Fibroblast of villous mesenchyme (primary cell): ENCODE measurements at regions not wholly inside any gene's neighbourhood (a gene's known extent, or its start where the extent isn't known, plus 50 kb on each side); places are given as distances from the start of the nearest gene placed in this dataset.

Source experiments
- DNase-seq: peaks from one replicate; pipeline ENCODE4 v3.0.0-alpha.2; 2010; ENCODE audit warnings: low read depth
- H3K4me3 ChIP-seq: 2 replicates; pipeline ENCODE4 v1.5.1; 2011; ENCODE audit warnings: low read depth, mild to moderate bottlenecking, low read length
- TF ChIP-seq, protein P1 (sequence below): IDR thresholded peaks from 2 replicates; pipeline ENCODE4 v1.5.1; 2012; ENCODE audit warnings: low read depth, mild to moderate bottlenecking, low read length; ENCODE audit not compliant: insufficient read depth

DNA sequence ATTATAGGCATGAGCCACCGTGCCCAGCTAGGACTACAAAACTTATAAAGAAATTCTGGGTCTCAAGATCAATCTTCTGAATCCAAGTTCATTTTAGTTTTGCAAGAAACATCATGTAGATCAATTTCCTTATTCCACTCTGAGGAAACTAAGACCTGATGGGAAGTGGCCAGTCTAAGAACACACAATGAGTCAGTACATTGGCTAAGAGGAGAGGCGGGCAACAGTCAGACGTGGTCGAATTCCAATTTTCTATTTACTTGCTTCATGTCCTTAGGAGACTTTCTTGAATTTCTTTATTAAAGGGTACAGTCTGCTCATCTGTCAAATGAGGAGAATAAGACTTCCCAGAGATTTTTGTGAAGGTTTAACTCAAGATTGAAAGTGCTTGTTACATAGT lies 432.1 kb upstream of the BRINP1 start:
- DNase-seq, result no peak
- H3K4me3 ChIP-seq, result no peak overlapping the region
- TF ChIP-seq, protein P1, sequence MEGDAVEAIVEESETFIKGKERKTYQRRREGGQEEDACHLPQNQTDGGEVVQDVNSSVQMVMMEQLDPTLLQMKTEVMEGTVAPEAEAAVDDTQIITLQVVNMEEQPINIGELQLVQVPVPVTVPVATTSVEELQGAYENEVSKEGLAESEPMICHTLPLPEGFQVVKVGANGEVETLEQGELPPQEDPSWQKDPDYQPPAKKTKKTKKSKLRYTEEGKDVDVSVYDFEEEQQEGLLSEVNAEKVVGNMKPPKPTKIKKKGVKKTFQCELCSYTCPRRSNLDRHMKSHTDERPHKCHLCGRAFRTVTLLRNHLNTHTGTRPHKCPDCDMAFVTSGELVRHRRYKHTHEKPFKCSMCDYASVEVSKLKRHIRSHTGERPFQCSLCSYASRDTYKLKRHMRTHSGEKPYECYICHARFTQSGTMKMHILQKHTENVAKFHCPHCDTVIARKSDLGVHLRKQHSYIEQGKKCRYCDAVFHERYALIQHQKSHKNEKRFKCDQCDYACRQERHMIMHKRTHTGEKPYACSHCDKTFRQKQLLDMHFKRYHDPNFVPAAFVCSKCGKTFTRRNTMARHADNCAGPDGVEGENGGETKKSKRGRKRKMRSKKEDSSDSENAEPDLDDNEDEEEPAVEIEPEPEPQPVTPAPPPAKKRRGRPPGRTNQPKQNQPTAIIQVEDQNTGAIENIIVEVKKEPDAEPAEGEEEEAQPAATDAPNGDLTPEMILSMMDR, result no peak

DNA sequence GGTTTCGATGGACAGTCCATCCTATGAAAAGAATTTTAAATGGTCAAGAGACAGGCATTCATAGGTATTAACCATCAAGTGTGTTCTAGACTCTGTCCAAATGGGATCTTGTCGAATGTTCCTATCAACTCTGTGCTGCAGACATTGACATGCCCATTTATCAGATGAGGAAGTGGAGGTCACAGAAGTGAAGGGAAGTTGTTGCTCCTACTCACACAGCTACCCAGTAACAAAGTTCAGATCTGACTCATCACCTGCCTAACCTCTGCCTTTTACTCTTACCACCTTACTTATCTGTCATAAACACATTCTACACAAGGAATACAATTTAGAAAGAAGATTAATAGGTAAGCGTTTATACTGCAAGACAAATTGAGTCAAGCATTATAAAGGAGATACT lies 426.2 kb upstream of the BRINP1 start:
- TF ChIP-seq, protein P1, result no peak
- DNase-seq, result no peak

DNA sequence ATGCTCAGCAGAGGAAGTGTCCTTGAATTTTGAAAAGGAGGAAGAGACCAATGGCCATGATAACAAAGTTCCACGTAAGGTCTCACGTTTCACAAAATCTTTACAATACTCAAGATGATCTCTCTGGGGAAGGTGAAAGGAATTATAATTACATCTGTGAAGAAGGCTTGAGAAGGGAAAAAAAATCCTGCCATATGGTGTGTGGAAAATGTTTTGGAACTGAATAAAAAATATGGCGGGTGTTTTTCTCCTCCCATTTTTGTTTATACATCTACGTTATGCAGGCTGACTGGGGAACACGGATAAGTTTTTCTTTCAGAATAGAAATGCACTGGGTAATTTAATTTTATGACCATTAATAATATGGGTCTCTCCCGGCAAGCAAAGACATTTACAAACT lies 425.6 kb upstream of the BRINP1 start:
- H3K4me3 ChIP-seq, result no peak overlapping the region
- no peak for DNase-seq

More for the DNA sequence above, 426.2 kb upstream of the BRINP1 start:
- no peak overlapping the region for H3K4me3 ChIP-seq

DNA sequence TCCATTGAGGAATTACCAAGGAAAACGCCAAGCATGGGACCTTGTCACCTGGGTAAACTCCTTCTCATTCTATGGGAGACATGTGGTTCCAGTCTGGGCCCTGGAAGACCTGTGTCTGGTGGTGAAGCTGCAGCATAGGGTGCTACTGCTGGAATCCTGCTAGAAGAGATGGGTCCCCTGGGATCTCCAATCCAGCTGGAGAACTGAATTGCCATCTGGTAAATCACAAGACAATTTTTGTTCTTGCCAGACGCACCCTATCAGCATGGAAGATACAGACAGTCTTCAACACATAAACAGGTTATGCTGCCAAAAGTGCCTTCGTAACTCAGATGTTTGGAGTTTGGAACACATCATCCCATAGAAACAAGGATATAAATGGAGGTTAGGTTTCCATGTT lies 424.0 kb upstream of the BRINP1 start:
- TF ChIP-seq, protein P1, result no peak
- no peak overlapping the region for H3K4me3 ChIP-seq
- no peak for DNase-seq

More for the DNA sequence above, 425.6 kb upstream of the BRINP1 start:
- TF ChIP-seq, protein P1, result no peak

GRCh38 chr9:119792242-119792641 lies 423.0 kb upstream of the BRINP1 start:
- no peak for DNase-seq
- TF ChIP-seq, protein P1, result no peak
- H3K4me3 ChIP-seq, result no peak overlapping the region

DNA sequence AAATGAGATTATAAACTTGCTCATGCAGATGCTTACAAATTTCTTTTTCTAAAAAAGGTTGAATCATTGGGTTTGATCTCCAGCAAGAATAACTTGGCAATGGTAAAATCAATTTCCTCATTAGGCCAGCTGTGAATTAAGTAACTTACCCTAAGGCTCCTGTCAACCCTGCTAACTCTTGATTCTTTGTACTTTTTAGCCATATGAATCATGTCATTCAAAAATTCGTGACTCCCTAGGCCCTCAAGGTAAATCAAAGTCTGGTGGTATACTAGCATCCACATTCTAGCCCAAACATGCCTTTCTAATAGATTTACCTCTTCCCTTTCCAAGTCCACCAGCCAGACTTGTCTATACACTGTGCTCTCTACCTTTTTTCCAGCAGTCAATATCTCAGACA lies 420.8 kb upstream of the BRINP1 start:
- TF ChIP-seq, protein P1, result no peak
- no peak for DNase-seq

DNA sequence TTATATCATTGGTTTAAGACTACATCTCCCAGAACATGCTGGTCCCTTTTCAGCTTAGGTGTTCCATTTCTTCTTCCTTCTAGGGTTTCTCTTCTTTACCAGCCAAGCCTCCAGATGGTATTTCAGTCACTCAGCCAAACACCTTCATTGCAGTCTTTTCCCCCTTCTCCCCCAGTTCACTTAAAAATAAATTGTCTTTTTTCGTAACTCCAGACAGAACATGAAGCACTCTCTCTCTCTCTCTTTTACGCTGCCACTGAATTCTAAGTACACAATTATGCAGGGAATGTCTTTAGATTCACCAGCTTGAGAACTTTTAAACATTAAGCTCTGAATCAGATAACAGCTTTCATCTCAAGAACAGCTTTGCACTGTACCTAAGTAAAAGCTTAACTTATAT lies 419.7 kb upstream of the BRINP1 start:
- H3K4me3 ChIP-seq, result no peak overlapping the region
- TF ChIP-seq, protein P1, result no peak
- no peak for DNase-seq

More for the DNA sequence above, 420.8 kb upstream of the BRINP1 start:
- H3K4me3 ChIP-seq, result no peak overlapping the region
